GM21360 (cell line): ENCODE measurements at regions not wholly inside any gene's neighbourhood (a gene's known extent, or its start where the extent isn't known, plus 50 kb on each side); places are given as distances from the start of the nearest gene placed in this dataset.

Experiments used
- ATAC-seq: cut with Tn5 transposase; IDR thresholded peaks from one replicate; pipeline ENCODE4 v1.9.1; 2021; ENCODE audit warnings: mild to moderate bottlenecking, moderate library complexity; ENCODE audit not compliant: unreplicated experiment

DNA sequence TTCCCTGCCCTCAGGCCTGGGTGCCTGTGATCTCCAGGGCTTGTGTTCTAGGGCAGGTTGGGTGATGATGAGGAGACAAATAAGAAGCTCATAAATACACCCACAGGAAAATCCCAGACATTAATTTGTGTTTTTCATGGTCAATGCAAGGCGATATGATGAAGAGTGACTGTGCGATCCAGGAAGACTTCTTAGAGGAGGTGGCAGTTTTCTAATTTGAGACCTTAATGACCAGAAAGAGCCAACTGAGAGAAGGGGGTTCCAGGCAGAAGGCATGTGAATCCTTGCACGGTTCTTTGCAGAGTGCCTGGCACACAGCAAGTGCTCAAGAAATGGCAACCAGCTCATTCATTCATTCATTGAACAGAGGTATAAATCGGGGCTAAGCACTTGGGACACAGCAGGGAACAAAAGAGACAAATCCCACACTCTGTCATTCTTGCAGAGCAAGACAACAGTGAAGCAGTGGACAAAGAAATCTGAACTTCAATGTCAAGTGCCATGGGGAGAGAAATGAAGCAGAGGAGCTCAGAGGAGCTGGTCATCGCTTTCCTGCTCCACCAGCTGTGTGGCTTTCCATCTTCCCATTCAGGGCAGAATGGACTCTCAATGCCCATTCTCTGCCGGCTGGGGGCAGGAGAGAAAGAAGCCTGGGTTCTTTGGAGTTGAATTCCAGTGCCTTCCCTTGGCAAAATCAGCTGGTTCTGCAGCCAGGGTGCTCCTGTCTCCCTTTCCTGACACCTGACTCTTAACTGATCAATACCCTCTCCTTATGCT lies 128.3 kb downstream of the AACS start:
- ATAC-seq = no peak

- ATAC-seq = no peak
Measured at GRCh38 chr12:125194163-125194773, 129.0 kb downstream of the AACS start.

- ATAC-seq = no peak
Measured at GRCh38 chr12:125194987-125195386, 129.8 kb downstream of the AACS start.

DNA sequence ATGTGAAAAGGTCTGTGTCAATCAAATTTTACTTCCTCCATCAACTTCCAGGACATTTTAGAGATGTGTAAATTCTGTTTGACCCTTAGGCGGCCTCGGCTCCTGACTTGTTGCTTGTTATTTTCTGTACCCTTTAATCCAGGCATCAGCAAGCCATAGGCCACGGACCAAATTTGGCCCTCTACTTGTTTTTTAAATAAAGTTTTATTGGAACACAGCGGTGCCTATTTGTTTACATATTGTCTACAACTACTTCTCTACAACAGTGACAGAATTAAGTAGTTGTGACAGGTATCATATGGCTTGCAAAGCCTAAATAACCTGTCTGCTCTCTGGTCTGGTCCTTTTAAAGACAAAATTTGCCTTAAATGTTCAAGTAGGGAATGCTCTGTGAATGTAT lies 132.1 kb downstream of the AACS start:
- no peak for ATAC-seq

GRCh38 chr12:125198652-125199051 lies 133.4 kb downstream of the AACS start:
- no peak for ATAC-seq

DNA sequence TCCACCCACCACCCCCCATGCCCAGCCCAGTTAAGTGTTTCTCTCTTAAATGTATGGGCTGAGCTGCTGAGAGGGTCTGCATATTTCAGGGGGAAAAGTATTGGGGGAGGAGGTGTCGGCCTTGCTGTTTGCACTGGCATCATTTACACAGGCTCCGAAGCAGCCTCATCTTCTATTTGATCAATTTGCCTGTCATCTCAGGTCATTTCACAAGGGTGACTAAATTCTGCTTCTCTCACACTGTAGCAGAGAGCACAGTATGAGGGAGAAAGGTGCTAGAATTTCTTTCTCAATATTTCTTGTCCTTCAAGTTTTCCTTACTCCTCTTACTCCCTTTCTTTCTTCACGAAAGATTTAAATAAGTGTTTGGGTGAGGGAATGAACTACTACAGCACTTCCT lies 135.9 kb downstream of the AACS start:
- ATAC-seq = no peak

DNA sequence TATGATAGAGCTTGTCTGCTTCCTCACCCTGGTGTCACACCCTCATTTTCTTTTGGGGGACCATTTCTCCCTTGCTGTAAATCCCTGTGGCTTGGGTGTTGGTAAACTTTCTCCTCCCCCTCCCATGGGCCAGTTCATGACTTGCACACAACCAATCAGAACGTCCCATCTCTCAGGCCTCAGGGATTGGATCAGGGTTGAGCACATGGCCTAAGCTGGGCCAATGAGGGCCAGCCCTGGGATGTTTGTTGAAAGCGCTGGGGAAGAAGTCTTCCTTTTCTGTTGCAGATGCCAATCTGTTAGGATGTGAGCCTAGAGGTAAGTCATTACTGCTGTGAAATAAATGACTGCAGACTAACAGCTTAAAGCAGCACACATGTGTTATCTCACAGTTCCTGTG lies 136.7 kb downstream of the AACS start:
- ATAC-seq = no peak

DNA sequence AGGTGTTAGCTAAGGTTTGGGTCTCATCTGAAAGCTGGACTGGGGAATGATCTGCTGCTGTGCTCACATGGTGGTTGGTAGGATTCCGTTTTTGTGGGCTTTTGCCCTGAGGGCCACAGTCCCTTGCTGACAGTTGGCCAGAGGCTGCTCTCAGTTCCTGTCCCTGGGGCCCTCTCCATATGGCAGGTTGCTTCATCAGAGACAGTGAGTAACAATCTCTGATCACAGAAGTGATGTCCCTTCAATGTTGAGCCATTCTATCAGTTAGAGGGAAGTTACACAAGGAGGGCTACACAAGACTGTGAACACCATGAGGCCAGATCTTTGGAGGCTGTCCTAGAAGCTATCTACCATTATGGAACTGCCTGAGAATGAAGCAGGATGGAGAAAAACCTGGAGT lies 137.2 kb downstream of the AACS start:
- no peak for ATAC-seq

GRCh38 chr12:125203145-125203765 lies 138.0 kb downstream of the AACS start:
- no peak for ATAC-seq

DNA sequence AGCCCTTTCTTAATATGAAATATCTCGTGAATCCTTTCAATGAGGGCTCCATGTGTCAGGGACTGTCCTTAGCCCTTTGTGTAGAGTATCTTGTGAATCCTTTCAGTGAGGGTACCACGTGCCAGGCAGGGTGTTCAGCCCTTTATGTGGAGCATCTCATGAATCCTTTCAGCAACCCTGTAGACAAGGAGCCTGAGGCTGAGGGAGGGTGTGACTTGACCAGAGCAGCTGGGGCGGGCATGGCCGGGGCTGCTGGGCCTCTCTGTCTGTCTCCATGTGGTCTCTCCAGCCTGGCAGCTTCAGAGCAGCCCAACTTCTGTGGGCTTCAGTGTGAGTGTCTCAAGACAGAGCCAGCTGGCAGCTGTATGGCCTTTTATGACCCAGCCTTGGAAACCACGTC lies 140.2 kb downstream of the AACS start:
- ATAC-seq = no peak

DNA sequence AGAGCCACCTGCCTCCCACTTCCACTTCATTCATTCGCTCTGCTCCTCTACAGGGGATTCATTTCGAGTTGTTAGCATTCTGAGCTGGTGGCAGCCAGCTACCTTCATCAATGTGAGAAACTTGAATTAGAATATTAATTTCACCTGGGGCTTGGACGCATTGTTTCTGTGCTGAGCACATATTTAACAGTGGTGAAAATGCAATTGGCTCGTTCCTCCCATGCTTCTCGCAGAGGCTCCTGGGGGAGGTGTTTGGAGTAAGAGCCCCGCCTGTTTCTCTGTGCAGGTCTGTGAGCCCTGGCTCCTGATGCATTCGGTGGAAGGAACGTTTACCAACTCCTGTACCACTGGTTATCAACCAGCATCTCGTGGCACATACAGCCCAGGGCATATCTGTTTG lies 141.5 kb downstream of the AACS start:
- no peak for ATAC-seq

- no peak for ATAC-seq
Measured at GRCh38 chr12:125208334-125208733, 143.1 kb downstream of the AACS start.

- ATAC-seq = no peak
Measured at GRCh38 chr12:125208942-125209341, 143.7 kb downstream of the AACS start.

GRCh38 chr12:125210104-125210755 lies 145.0 kb downstream of the AACS start:
- no peak for ATAC-seq

DNA sequence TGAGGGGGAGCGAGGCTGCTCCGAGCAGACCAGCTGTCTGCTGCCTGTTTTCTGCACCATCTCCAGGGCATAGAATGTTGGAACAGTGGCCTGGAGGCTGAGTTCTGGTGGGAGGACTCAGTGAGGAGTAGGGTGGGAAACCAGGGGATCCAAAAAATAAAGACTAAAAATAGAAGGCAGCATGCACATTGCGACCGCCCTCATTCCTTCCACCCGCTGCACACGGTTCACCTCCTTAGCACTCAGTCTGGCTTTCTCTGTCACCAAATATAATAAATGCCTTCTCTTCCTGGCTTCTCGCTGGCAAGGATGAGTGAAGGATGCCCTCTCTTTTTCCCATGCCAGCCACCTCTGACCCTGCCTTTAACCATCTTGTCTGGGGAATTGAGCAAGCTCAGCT lies 146.2 kb downstream of the AACS start:
- no peak for ATAC-seq

- ATAC-seq = no peak
Measured at GRCh38 chr12:125214289-125214688, 149.1 kb downstream of the AACS start.

DNA sequence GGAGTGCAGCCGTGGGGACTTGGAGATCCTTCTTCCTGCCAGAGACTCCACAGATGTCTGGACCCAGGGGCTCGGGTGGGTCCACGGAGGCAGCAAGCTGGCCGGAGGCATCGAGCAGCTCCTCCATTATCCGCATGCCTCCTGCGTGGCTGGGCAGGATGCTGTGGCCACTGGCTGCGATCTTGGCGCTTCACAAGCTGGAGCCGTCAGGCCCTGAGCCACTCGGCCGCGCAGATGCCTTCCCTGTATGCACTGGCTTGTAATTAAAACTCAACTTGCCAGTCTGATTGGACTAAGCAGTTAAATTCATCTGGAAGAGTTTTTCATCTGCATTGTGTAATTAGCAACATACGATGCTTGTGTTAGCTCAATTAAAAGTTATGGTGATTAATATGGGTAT lies 151.5 kb downstream of the AACS start:
- ATAC-seq = no peak

GRCh38 chr12:125217308-125217707 lies 152.1 kb downstream of the AACS start:
- ATAC-seq = no peak

- ATAC-seq = no peak
Measured at GRCh38 chr12:125218952-125219351, 153.7 kb downstream of the AACS start.

DNA sequence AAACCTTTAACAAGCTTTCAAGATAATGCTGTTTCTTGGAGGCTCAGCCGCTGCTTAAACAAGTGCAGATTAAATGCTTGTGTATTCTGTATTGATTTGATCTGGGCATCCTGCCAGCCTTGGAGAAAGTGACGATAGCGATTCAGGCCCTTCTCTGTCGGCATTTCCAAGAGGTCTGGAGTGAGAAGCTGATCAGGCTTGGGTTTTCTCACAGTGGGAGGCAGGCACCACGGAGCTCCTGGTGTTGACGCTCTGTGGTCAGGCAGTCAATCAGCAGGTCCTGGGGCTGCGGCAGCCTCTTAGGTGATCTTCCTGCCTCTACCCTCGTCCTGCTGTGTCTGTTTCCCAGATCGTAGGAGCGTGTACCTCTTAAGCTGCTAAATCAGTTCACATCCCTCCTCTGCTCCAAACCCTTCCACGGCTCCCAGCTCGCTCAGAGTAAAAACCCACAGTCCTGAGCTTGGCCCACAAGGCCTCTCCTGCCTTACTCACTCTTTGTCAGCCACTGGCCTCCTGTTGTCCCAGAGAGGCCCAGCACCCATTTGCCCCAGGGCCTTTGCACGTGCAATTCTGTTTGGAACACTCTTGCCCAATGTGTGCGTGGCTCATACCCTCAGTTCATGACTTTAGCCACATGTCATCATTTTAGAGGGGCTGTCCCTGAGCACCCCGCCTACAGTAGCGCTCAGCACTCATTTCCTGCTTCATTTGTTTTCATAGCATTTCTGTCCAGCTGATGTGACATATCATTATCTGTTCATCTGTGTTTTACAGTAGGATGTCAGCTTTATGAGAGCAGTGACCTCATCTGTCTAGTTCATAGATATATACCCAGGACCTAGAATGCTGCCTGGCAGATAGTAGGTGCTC lies 155.4 kb downstream of the AACS start:
- no peak for ATAC-seq

DNA sequence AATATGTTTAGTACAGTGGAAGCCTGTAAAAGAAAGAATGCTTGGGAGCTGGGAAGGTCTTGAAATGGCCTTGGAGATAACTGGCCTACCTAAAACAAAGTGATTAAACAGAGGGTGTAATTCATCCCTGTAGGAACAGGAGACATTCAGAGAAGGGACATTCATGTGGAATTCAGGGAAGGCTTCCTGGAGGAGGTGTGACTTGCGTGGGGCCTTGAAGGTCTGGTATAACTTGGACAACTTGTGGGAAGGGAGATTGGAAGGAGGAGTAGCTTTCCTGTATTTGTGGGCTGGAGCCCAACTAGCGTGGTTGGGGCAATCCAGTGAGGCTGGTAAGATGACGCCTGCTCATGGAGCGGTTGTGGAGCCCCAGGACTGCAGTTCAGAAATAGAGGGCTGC lies 156.4 kb downstream of the AACS start:
- no peak for ATAC-seq
